ENCODE measurements at regions not wholly inside any gene's neighbourhood (a gene's known extent, or its start where the extent isn't known, plus 50 kb on each side); places are given as distances from the start of the nearest gene placed in this dataset.

DNA sequence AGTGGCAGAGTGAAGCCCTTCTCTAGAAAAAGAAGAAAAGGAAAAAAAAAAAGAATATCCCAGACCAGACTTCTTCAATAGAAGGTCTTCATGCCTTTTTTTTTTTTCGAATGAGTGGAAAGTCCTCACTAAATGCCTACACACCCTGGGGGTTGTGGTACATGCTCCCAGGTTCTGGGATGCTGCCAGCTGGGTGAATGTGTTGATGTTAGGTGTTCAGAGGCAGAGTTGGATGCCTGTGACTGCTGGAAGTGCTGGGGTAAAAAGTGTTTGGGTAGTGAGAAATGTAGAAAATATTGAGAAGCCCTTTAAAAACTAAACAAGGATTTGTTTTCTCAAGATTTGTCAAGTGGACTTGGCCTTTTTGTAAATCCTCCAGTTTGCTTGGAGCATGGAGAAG, 318.6 kb downstream of the SLC4A3 start:
- intact Hi-C loops (cut with DNase I; ENCODE audit: low total_unique reads) = no loop called here
- no peak overlapping the region for H3K27ac ChIP-seq
- TF ChIP-seq POLR2AphosphoS5 (IDR thresholded peaks at IDR 0.05) (no peak), POLR2A (IDR thresholded peaks at IDR 0.05) (no peak)
- TF ChIP-seq, protein P1, sequence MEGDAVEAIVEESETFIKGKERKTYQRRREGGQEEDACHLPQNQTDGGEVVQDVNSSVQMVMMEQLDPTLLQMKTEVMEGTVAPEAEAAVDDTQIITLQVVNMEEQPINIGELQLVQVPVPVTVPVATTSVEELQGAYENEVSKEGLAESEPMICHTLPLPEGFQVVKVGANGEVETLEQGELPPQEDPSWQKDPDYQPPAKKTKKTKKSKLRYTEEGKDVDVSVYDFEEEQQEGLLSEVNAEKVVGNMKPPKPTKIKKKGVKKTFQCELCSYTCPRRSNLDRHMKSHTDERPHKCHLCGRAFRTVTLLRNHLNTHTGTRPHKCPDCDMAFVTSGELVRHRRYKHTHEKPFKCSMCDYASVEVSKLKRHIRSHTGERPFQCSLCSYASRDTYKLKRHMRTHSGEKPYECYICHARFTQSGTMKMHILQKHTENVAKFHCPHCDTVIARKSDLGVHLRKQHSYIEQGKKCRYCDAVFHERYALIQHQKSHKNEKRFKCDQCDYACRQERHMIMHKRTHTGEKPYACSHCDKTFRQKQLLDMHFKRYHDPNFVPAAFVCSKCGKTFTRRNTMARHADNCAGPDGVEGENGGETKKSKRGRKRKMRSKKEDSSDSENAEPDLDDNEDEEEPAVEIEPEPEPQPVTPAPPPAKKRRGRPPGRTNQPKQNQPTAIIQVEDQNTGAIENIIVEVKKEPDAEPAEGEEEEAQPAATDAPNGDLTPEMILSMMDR (IDR thresholded peaks at IDR 0.05 in 8 of 11, conservative IDR thresholded peaks at IDR 0.05 in 3 of 11) = no peak
- H3K4me3 ChIP-seq = no peak overlapping the region
- no peak for DNase-seq
- 43 to 84% (median 74%) methylated on average over 1 of the region's 1 CpG for WGBS, 5 donors
- H3K36me3 ChIP-seq = no peaks in the 10 kb centered on the region
- no peaks in the 10 kb centered on the region for H3K27me3 ChIP-seq (replicated peaks in 1 of 7)
- no peaks in the 10 kb centered on the region for H3K4me1 ChIP-seq
- H3K9me3 ChIP-seq = no peaks in the 10 kb centered on the region

DNA sequence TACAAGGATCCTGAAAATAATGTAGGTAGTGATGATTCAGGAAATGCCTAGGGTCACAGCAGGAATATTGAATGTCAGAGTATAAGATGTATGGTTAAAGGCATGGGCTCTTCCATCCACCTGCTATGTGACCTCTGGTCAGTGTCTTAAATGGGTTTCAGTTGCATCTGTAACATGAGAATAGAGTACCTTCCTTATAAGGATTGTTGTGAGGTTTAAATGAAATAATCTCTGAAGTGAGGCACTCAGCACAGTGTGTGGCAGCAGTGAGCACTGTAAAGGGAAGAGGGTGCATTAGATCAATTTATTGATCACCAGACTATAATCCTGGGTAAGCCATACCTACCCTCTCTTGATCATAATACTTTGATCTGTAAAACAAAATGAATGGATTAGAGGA, 319.1 kb downstream of the SLC4A3 start:
- Histone ChIP-seq H3K4me3 (no peak overlapping the region), H3K9me3 (no peaks in the 10 kb centered on the region), H3K36me3 (no peaks in the 10 kb centered on the region), H3K4me1 (no peaks in the 10 kb centered on the region), H3K27me3 (replicated peaks in 1 of 7) (no peaks in the 10 kb centered on the region), H3K27ac (no peak overlapping the region)
- intact Hi-C loops (cut with DNase I; ENCODE audit: low total_unique reads) = no loop called here
- no peak for DNase-seq
- TF ChIP-seq POLR2AphosphoS5 (IDR thresholded peaks at IDR 0.05) (no peak), POLR2A (IDR thresholded peaks at IDR 0.05) (no peak)
- TF ChIP-seq, protein P1 (IDR thresholded peaks at IDR 0.05 in 8 of 11, conservative IDR thresholded peaks at IDR 0.05 in 3 of 11) = no peak

DNA sequence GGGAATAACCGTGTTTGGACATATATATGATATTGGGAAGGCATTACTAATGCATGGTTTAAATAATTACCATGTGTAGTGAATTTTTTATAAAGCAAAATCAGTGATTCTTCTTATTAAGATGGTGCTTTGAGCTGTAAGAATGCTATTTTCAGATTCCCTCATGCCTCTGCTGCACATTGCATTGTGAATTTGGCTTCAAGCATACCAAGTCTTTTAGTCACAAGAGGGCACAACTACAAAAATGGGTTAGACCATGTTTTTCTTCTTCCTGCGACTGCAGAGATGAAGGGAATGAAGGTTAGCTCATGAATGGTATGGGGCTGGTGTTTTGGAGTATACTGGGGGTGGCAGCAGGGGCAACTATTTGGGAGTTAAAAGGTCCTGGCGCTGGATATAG, 320.1 kb downstream of the SLC4A3 start:
- Histone ChIP-seq H3K9me3 (no peaks in the 10 kb centered on the region), H3K27ac (no peak overlapping the region), H3K4me1 (no peaks in the 10 kb centered on the region), H3K27me3 (replicated peaks in 1 of 7) (no peaks in the 10 kb centered on the region), H3K4me3 (no peak overlapping the region), H3K36me3 (no peaks in the 10 kb centered on the region)
- no peak for TF ChIP-seq POLR2A (IDR thresholded peaks at IDR 0.05)
- DNase-seq = no peak
- intact Hi-C loops (cut with DNase I; ENCODE audit: low total_unique reads) = no loop called here
- WGBS, 5 donors = 73 to 91% (median 83%) methylated on average over 3 of the region's 3 CpGs

DNA sequence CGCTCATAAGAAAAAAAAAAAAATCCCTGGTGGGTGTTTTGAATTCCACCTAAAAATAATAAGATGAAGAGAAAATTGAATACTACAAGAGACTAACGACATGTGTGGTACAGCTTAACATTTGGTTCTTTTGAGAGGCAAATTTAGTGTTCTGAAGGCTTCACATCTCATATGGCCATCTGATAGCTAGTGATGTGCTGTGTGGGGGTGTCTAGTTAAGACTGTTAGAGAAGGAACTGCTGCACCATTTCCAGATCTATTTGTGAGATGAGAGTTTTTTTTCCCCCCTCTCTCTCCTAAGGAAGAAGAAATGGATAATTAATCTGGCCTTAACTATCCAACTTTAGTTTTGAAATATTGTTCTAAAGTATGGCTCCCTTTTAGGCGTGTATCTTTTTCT, 321.6 kb downstream of the SLC4A3 start:
- Histone ChIP-seq H3K27ac (no peak overlapping the region), H3K36me3 (no peaks in the 10 kb centered on the region), H3K27me3 (replicated peaks in 1 of 7) (no peaks in the 10 kb centered on the region), H3K9me3 (no peaks in the 10 kb centered on the region), H3K4me3 (no peak overlapping the region), H3K4me1 (no peaks in the 10 kb centered on the region)
- no peak for DNase-seq
- intact Hi-C loops (cut with DNase I; ENCODE audit: low total_unique reads) = no loop called here
- 79 to 90% (median 84%) methylated on average over 3 of the region's 3 CpGs for WGBS, 5 donors
- TF ChIP-seq, protein P1 (IDR thresholded peaks at IDR 0.05 in 8 of 11, conservative IDR thresholded peaks at IDR 0.05 in 3 of 11) = no peak
- no peak for TF ChIP-seq POLR2A (IDR thresholded peaks at IDR 0.05)
- no peak for TF ChIP-seq POLR2AphosphoS5 (IDR thresholded peaks at IDR 0.05)

DNA sequence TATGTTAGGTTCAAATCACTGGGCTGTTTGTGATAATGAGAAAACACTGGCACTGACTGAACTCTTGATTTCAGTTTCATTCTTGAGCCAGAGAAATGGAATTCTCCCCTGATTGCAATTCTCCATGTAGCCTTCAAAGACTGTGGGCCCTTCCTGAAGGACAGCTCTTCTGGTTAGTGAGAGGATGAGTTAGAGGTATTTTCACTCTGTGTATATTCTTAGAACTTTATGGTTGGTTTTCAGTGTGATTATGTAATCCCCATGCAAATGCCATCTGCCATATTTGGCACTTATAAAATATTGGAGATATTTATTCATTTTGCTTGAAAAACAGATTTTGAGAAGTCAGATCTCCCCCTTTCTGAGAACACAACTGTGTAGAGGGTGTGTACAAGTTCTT, 323.7 kb downstream of the SLC4A3 start:
- Histone ChIP-seq H3K36me3 (no peaks in the 10 kb centered on the region), H3K27ac (no peak overlapping the region), H3K4me3 (no peak overlapping the region), H3K9me3 (peaks cover 0 to 7% (median under 1%) of the 10 kb centered on the region in 8 donors), H3K27me3 (replicated peaks in 1 of 7) (no peaks in the 10 kb centered on the region), H3K4me1 (no peaks in the 10 kb centered on the region)
- TF ChIP-seq, protein P1 (IDR thresholded peaks at IDR 0.05 in 8 of 11, conservative IDR thresholded peaks at IDR 0.05 in 3 of 11) = no peak
- TF ChIP-seq POLR2AphosphoS5 (IDR thresholded peaks at IDR 0.05) = no peak
- no peak for TF ChIP-seq POLR2A (IDR thresholded peaks at IDR 0.05)
- no peak for DNase-seq
- intact Hi-C loops (cut with DNase I; ENCODE audit: low total_unique reads) = no loop called here
